A549 (cell line): ENCODE measurements at regions not wholly inside any gene's neighbourhood (a gene's known extent, or its start where the extent isn't known, plus 50 kb on each side); places are given as distances from the start of the nearest gene placed in this dataset.

Source experiments
- EP300 ChIP-seq, 2 experiments: fragments of >200 bp; sonication (Bioruptor Twin); formaldehyde crosslinking; IDR thresholded peaks; 2 replicates in 1 of 2; 3 replicates in 1 of 2; pipeline ENCODE4 v1.6.1; 2016 to 2017
- TF ChIP-seq, protein P1 (sequence below): fragments of >200 bp; sonication (Bioruptor Twin); formaldehyde crosslinking; IDR thresholded peaks from 3 replicates; pipeline ENCODE4 v1.5.1; 2016
- TF ChIP-seq, protein P2 (sequence below): fragments of 250-450 bp; sonication (Bioruptor Pico); IDR thresholded peaks from 2 replicates; pipeline ENCODE4 v1.5.0; 2021; ENCODE audit warnings: mild to moderate bottlenecking, moderate library complexity, borderline replicate concordance

DNA sequence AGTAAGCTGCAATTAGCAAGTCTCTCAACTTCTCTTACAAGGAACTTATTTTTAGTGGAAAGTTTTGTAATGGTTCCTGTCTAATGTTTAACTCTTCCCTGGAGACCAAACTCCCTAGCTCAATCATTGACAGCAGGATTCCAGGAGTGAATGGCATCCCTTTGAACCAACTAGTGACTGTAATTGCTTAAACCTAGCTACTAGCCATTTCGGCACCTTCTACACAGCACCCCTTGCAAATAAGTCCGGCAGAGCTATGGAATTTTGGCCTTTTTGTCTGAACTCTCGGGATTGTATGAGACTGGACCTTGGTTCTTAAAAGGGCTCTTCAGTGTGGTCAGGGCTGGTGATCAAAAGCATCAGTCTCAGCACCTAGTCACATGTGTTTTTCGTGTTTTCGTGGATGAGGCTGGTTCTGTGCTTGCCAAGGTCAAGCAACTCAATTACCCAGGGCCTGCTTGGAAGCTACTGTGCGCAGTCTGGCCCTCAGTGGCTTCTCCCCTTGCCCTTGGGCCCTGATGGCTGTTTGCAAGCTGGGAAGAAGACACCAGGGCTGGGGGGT lies 135.3 kb upstream of the NEDD9 start:
- TF ChIP-seq, protein P1, sequence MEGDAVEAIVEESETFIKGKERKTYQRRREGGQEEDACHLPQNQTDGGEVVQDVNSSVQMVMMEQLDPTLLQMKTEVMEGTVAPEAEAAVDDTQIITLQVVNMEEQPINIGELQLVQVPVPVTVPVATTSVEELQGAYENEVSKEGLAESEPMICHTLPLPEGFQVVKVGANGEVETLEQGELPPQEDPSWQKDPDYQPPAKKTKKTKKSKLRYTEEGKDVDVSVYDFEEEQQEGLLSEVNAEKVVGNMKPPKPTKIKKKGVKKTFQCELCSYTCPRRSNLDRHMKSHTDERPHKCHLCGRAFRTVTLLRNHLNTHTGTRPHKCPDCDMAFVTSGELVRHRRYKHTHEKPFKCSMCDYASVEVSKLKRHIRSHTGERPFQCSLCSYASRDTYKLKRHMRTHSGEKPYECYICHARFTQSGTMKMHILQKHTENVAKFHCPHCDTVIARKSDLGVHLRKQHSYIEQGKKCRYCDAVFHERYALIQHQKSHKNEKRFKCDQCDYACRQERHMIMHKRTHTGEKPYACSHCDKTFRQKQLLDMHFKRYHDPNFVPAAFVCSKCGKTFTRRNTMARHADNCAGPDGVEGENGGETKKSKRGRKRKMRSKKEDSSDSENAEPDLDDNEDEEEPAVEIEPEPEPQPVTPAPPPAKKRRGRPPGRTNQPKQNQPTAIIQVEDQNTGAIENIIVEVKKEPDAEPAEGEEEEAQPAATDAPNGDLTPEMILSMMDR = no peak
- peak in 1 of 2 experiments; percentile 58; a peak in 1 of 5 replicates for TF ChIP-seq EP300 (IDR thresholded peaks at IDR 0.05)
- TF ChIP-seq, protein P2, sequence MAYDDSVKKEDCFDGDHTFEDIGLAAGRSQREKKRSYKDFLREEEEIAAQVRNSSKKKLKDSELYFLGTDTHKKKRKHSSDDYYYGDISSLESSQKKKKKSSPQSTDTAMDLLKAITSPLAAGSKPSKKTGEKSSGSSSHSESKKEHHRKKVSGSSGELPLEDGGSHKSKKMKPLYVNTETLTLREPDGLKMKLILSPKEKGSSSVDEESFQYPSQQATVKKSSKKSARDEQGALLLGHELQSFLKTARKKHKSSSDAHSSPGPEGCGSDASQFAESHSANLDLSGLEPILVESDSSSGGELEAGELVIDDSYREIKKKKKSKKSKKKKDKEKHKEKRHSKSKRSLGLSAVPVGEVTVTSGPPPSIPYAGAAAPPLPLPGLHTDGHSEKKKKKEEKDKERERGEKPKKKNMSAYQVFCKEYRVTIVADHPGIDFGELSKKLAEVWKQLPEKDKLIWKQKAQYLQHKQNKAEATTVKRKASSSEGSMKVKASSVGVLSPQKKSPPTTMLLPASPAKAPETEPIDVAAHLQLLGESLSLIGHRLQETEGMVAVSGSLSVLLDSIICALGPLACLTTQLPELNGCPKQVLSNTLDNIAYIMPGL (CRISPR knock-in tag) = no peak
